Astrocyte of the cerebellum (primary cell): ENCODE measurements at regions not wholly inside any gene's neighbourhood (a gene's known extent, or its start where the extent isn't known, plus 50 kb on each side); places are given as distances from the start of the nearest gene placed in this dataset.
"Not testable (repeated sequence)": the region's sequence is repeated elsewhere in the genome, so short reads cannot be mapped to it uniquely, and the experiment has no call there.

ENCODE experiments used
- DNase-seq: peaks from one replicate; pipeline ENCODE4 v3.0.0-alpha.2; 2011; ENCODE audit warnings: low read depth
- H3K4me3 ChIP-seq: 2 replicates; pipeline ENCODE4 v1.5.1; 2011; ENCODE audit warnings: mild to moderate bottlenecking, low read depth, low read length, moderate library complexity
- CTCF ChIP-seq: IDR thresholded peaks from 2 replicates; pipeline ENCODE4 v1.5.1; 2012; ENCODE audit warnings: low read length, low read depth, moderate library complexity, mild to moderate bottlenecking; ENCODE audit errors: missing control alignments
- in situ Hi-C: cut with HindIII; loops from 2 replicates; pipeline ENCODE4 v1.10.0; 2017; ENCODE audit warnings: low sequenced_read_pairs

GRCh38 chr1:78267513-78268218 is 221.9 kb downstream of the GIPC2 start:
- H3K4me3 ChIP-seq, result no peak overlapping the region
- TF ChIP-seq CTCF, result no peak
- in situ Hi-C loops, result no loop called here
- no peak for DNase-seq

GRCh38 chr1:78269591-78269990 is 221.2 kb upstream of the PTGFR start:
- no peak for TF ChIP-seq CTCF
- in situ Hi-C loops, result no loop called here
- no peak for DNase-seq
- no peak overlapping the region for H3K4me3 ChIP-seq

GRCh38 chr1:78271423-78271822 is 219.4 kb upstream of the PTGFR start:
- in situ Hi-C loops, DNase-seq, H3K4me3 ChIP-seq: not testable (repeated sequence)

- peak; percentile 86 for DNase-seq
- TF ChIP-seq CTCF, result no peak
- in situ Hi-C loops, result no loop called here
- no peak overlapping the region for H3K4me3 ChIP-seq
Measured at GRCh38 chr1:78274814-78275213, 216.0 kb upstream of the PTGFR start.

GRCh38 chr1:78275456-78275855 is 215.3 kb upstream of the PTGFR start:
- in situ Hi-C loops, result no loop called here
- peak; percentile 39 for DNase-seq
- no peak for TF ChIP-seq CTCF
- H3K4me3 ChIP-seq, result no peak overlapping the region

- in situ Hi-C loops, result no loop called here
- DNase-seq, result peak; percentile 39
- no peak for TF ChIP-seq CTCF
- H3K4me3 ChIP-seq, result no peak overlapping the region
Measured at GRCh38 chr1:78275906-78276685, 214.7 kb upstream of the PTGFR start.

- H3K4me3 ChIP-seq, result no peak overlapping the region
- in situ Hi-C loops, result no loop called here
Measured at GRCh38 chr1:78277253-78277652, 213.5 kb upstream of the PTGFR start.

More at GRCh38 chr1:78277253-78277652, 213.5 kb upstream of the PTGFR start:
- no peak for TF ChIP-seq CTCF
- DNase-seq, result peak; percentile 42
